Glutamatergic neuron (in vitro differentiated cells): ENCODE measurements at regions not wholly inside any gene's neighbourhood (a gene's known extent, or its start where the extent isn't known, plus 50 kb on each side); places are given as distances from the start of the nearest gene placed in this dataset.
A peak's percentile ranks its signal among the peaks of the same experiment; 100 is the strongest.

ENCODE experiments used
- DNase-seq: peaks from one replicate; pipeline ENCODE4 v3.0.0; 2022
- H3K27ac Mint-ChIP-seq: one replicate; pipeline ENCODE4 v1.8.0; 2020; ENCODE audit warnings: mild to moderate bottlenecking, mixed read lengths, inconsistent platforms; ENCODE audit not compliant: unreplicated experiment
- H3K27me3 Mint-ChIP-seq: one replicate; pipeline ENCODE4 v1.8.0; 2020; ENCODE audit warnings: mild to moderate bottlenecking, moderate library complexity, mixed read lengths, inconsistent platforms; ENCODE audit not compliant: unreplicated experiment
- H3K36me3 Mint-ChIP-seq: one replicate; pipeline ENCODE4 v1.8.0; 2020; ENCODE audit warnings: mild to moderate bottlenecking, mixed read lengths, inconsistent platforms; ENCODE audit not compliant: unreplicated experiment
- H3K4me1 Mint-ChIP-seq: one replicate; pipeline ENCODE4 v1.8.0; 2020; ENCODE audit warnings: mild to moderate bottlenecking, low read depth, mixed read lengths, inconsistent platforms; ENCODE audit not compliant: unreplicated experiment
- H3K4me3 Mint-ChIP-seq: one replicate; pipeline ENCODE4 v1.8.0; 2020; ENCODE audit warnings: mild to moderate bottlenecking, mixed read lengths, inconsistent platforms; ENCODE audit not compliant: unreplicated experiment
- H3K9me3 Mint-ChIP-seq: one replicate; pipeline ENCODE4 v1.8.0; 2020; ENCODE audit warnings: mild to moderate bottlenecking, moderate library complexity, mixed read lengths, inconsistent platforms; ENCODE audit not compliant: unreplicated experiment
- CTCF ChIP-seq: fragments of 200-600 bp; sonication (generic); IDR thresholded peaks from one replicate; pipeline ENCODE4 v1.5.0; 2021; ENCODE audit not compliant: partially characterized antibody, unreplicated experiment

GRCh38 chr12:102746963-102747362, 170.1 kb downstream of the PAH start:
- no peaks in the 10 kb centered on the region for H3K4me1 Mint-ChIP-seq
- DNase-seq = no peak
- H3K36me3 Mint-ChIP-seq = no peaks in the 10 kb centered on the region
- H3K9me3 Mint-ChIP-seq = no peaks in the 10 kb centered on the region
- H3K4me3 Mint-ChIP-seq = no peak overlapping the region
- no peak for TF ChIP-seq CTCF
- no peaks in the 10 kb centered on the region for H3K27me3 Mint-ChIP-seq
- H3K27ac Mint-ChIP-seq = no peak overlapping the region

GRCh38 chr12:102745971-102746600, 171.0 kb downstream of the PAH start:
- Mint-ChIP-seq H3K4me1 (no peaks in the 10 kb centered on the region), H3K4me3 (no peak overlapping the region), H3K9me3 (no peaks in the 10 kb centered on the region), H3K36me3 (no peaks in the 10 kb centered on the region), H3K27me3 (no peaks in the 10 kb centered on the region), H3K27ac (no peak overlapping the region)
- TF ChIP-seq CTCF = no peak
- DNase-seq = no peak

- Mint-ChIP-seq H3K27me3 (no peaks in the 10 kb centered on the region), H3K4me3 (no peak overlapping the region), H3K9me3 (no peaks in the 10 kb centered on the region), H3K4me1 (peaks cover 10% of the 10 kb centered on the region), H3K27ac (no peak overlapping the region), H3K36me3 (no peaks in the 10 kb centered on the region)
- no peak for TF ChIP-seq CTCF
- DNase-seq = no peak
Measured at GRCh38 chr12:102741196-102741595, 175.8 kb downstream of the PAH start.

- peaks cover 10% of the 10 kb centered on the region for H3K4me1 Mint-ChIP-seq
- DNase-seq = no peak
- H3K27ac Mint-ChIP-seq = peak overlapping the region; percentile 31
Measured at GRCh38 chr12:102740141-102740955, 176.7 kb downstream of the PAH start.

More at GRCh38 chr12:102740141-102740955, 176.7 kb downstream of the PAH start:
- peak; percentile 26 for TF ChIP-seq CTCF
- Mint-ChIP-seq H3K27me3 (peaks cover 1% of the 10 kb centered on the region), H3K36me3 (no peaks in the 10 kb centered on the region), H3K4me3 (no peak overlapping the region), H3K9me3 (no peaks in the 10 kb centered on the region)
